IMR-90 (cell line): ENCODE measurements at regions not wholly inside any gene's neighbourhood (a gene's known extent, or its start where the extent isn't known, plus 50 kb on each side); places are given as distances from the start of the nearest gene placed in this dataset.

Experiments
- ATAC-seq: fragments of 200-7000 bp; cut with Tn5 transposase; 2 replicates; pipeline ENCODE4 v1.9.1; 2020; ENCODE audit warnings: low read depth, mild to moderate bottlenecking, moderate library complexity
- BruUV-seq: library from RNA; stranded (reverse); fragments of 400-500 nt; replicated peaks from 2 replicates; lab custom pipeline; 2021; lab: Mats Ljungman, UMichigan
- CTCF ChIA-PET: fragments of 300-600 bp; formaldehyde crosslinking; extraction: SDS; loops from one replicate; lab custom pipeline; 2021; ENCODE audit warnings: antibody characterized with exemption; lab: Yijun Ruan, JAX
- POLR2A ChIA-PET: fragments of 300-600 bp; sonication (Branson Sonifier 250); formaldehyde crosslinking; loops from one replicate; lab custom pipeline; 2022; ENCODE audit warnings: antibody characterized with exemption; ENCODE audit not compliant: unreplicated experiment; lab: Charles Lee
- DNase-seq: peaks from one replicate; pipeline ENCODE4 v3.0.0; 2013
- H2AFZ ChIP-seq: replicated peaks from 2 replicates; pipeline ENCODE3; 2013; ENCODE audit warnings: low read length, mild to moderate bottlenecking; ENCODE audit not compliant: poor library complexity
- H2AK5ac ChIP-seq: 2 replicates; pipeline ENCODE4 v1.6.1; 2013; ENCODE audit warnings: low read depth, low read length, inconsistent platforms
- H2AK9ac ChIP-seq: replicated peaks from 2 replicates; pipeline ENCODE3; 2013; ENCODE audit warnings: mild to moderate bottlenecking, low read depth, low read length, moderate library complexity; ENCODE audit not compliant: poor library complexity
- H2BK120ac ChIP-seq: 2 replicates; pipeline ENCODE4 v1.6.1; 2013; ENCODE audit warnings: low read depth, low read length, inconsistent platforms
- H2BK15ac ChIP-seq: 3 replicates; pipeline ENCODE4 v1.6.1; 2013; ENCODE audit warnings: low read depth, low read length, inconsistent platforms
- H2BK20ac ChIP-seq: 2 replicates; pipeline ENCODE4 v1.6.1; 2013; ENCODE audit warnings: low read depth, mild to moderate bottlenecking, inconsistent platforms, low read length, moderate library complexity
- H2BK5ac ChIP-seq: 2 replicates; pipeline ENCODE4 v1.6.1; 2013; ENCODE audit warnings: mild to moderate bottlenecking, low read depth, low read length, inconsistent platforms; ENCODE audit not compliant: poor library complexity, severe bottlenecking
- H3K14ac ChIP-seq: replicated peaks from 2 replicates; pipeline ENCODE4 v1.6.1; 2013; ENCODE audit warnings: low read depth, low read length, inconsistent platforms
- H3K18ac ChIP-seq: 2 replicates; pipeline ENCODE4 v1.6.1; 2013; ENCODE audit warnings: low read depth, low read length, control low read depth
- H3K23ac ChIP-seq: 2 replicates; pipeline ENCODE4 v1.6.1; 2013; ENCODE audit warnings: low read depth, low read length, inconsistent platforms
- H3K27ac ChIP-seq: 2 replicates; pipeline ENCODE4 v1.5.1; 2013; ENCODE audit warnings: mild to moderate bottlenecking, control low read depth, low read length; ENCODE audit not compliant: insufficient read depth
- H3K27me3 ChIP-seq: 2 replicates; pipeline ENCODE4 v1.6.1; 2013; ENCODE audit warnings: low read length; ENCODE audit not compliant: control insufficient read depth, insufficient read depth
- H3K36me3 ChIP-seq: 2 replicates; pipeline ENCODE4 v1.6.1; 2013; ENCODE audit warnings: low read length, mixed read lengths; ENCODE audit not compliant: control insufficient read depth, insufficient read depth
- H3K4ac ChIP-seq: 2 replicates; pipeline ENCODE4 v1.6.1; 2013; ENCODE audit warnings: low read depth, low read length, inconsistent platforms
- H3K4me1 ChIP-seq: 2 replicates; pipeline ENCODE4 v1.6.1; 2013; ENCODE audit warnings: low read length, mixed read lengths; ENCODE audit not compliant: control insufficient read depth, insufficient read depth
- H3K4me2 ChIP-seq: 2 replicates; pipeline ENCODE4 v1.6.1; 2013; ENCODE audit warnings: low read depth, mild to moderate bottlenecking, control low read depth, low read length, moderate library complexity
- H3K4me3 ChIP-seq: 2 replicates; pipeline ENCODE4 v1.5.1; 2013; ENCODE audit warnings: low read depth, mild to moderate bottlenecking, control low read depth, low read length, moderate library complexity; ENCODE audit not compliant: insufficient read depth
- H3K56ac ChIP-seq: 2 replicates; pipeline ENCODE4 v1.6.1; 2013; ENCODE audit warnings: low read length, inconsistent platforms; ENCODE audit not compliant: insufficient read depth; ENCODE audit errors: extremely low read depth
- H3K79me1 ChIP-seq, 2 experiments: 2 replicates each; pipeline ENCODE4 v1.6.1; 2013; ENCODE audit warnings: low read length in 2 of 2, inconsistent platforms in 1 of 2, low read depth in 1 of 2
- H3K9ac ChIP-seq: 2 replicates; pipeline ENCODE4 v1.6.1; 2013; ENCODE audit warnings: low read depth, low read length, control low read depth
- H3K9me1 ChIP-seq: 2 replicates; pipeline ENCODE4 v1.6.1; 2013; ENCODE audit warnings: low read length, inconsistent platforms; ENCODE audit not compliant: insufficient read depth
- H3K9me3 ChIP-seq: 2 replicates; pipeline ENCODE4 v1.6.1; 2013; ENCODE audit warnings: low read length; ENCODE audit not compliant: control insufficient read depth, insufficient read depth
- H4K20me1 ChIP-seq: 2 replicates; pipeline ENCODE4 v1.6.1; 2013; ENCODE audit warnings: low read length, inconsistent platforms; ENCODE audit not compliant: insufficient read depth
- H4K5ac ChIP-seq: 2 replicates; pipeline ENCODE4 v1.6.1; 2013; ENCODE audit warnings: mild to moderate bottlenecking, low read depth, low read length, control low read depth
- H4K8ac ChIP-seq, 2 experiments: 2 replicates each; pipeline ENCODE4 v1.6.1; 2013; ENCODE audit warnings: low read depth in 2 of 2, low read length in 2 of 2, control low read depth in 1 of 2, inconsistent platforms in 1 of 2
- H4K91ac ChIP-seq: 2 replicates; pipeline ENCODE4 v1.6.1; 2013; ENCODE audit warnings: low read depth, low read length, inconsistent platforms; ENCODE audit not compliant: insufficient read depth
- BHLHE40 ChIP-seq: fragments of 150-350 bp; IDR thresholded peaks from 2 replicates; pipeline ENCODE4 v1.6.1; 2016; ENCODE audit warnings: mild to moderate bottlenecking, low read depth, low read length
- CEBPB ChIP-seq: IDR thresholded peaks from 2 replicates; pipeline ENCODE4 v1.6.1; 2012; ENCODE audit warnings: low read depth, low read length, improper control_type of control experiment
- MAFK ChIP-seq: IDR thresholded peaks from 2 replicates; pipeline ENCODE4 v1.6.1; 2012; ENCODE audit warnings: low read depth, low read length, improper control_type of control experiment
- POLR2A ChIP-seq: IDR thresholded peaks from 2 replicates; pipeline ENCODE4 v1.6.1; 2012; ENCODE audit warnings: mild to moderate bottlenecking, low read depth, low read length
- RFX5 ChIP-seq: IDR thresholded peaks from 2 replicates; pipeline ENCODE4 v1.8.0; 2012; ENCODE audit warnings: low read depth, mild to moderate bottlenecking, low read length, moderate library complexity
- SMC3 ChIP-seq: fragments of 150-350 bp; IDR thresholded peaks from 2 replicates; pipeline ENCODE4 v1.6.1; 2016; ENCODE audit warnings: low read depth, mild to moderate bottlenecking, antibody characterized with exemption, low read length, moderate library complexity
- dilution Hi-C: fragments of 300-500 bp; cut with HindIII; formaldehyde crosslinking; loops from one replicate; pipeline ENCODE4 v1.14.3; 2018; ENCODE audit warnings: low sequenced_read_pairs; ENCODE audit not compliant: unreplicated experiment
- in situ Hi-C: fragments of 300-500 bp; cut with MboI; formaldehyde crosslinking; loops from 3 replicates; pipeline ENCODE4 v1.14.3; 2019; ENCODE audit warnings: low sequenced_read_pairs, inconsistent platforms, mixed read lengths
- intact Hi-C: fragments of 100-400 bp; cut with micrococcal nuclease; formaldehyde crosslinking; loops from 2 replicates; pipeline ENCODE4 v1.10.0; 2022

DNA sequence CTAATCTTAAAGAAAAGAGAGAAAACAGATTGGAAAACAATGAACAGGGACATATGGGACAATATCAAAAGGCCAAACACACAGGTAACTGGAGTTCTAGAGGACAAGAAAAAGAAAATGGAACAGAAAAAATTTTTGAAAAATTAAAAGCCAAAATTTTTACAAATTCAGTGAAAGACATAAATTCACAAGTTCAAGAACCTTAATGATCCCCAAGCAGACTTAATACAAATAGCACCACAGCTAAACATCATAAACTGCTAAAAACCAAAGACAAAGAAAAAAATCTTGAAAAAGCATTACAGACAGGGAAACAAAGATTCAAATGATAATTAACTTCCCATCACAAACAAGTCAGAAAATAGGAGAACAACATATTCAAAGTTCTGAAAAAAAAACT is 338.5 kb upstream of the SLC30A5 start:
- Histone ChIP-seq H2BK15ac (no peak overlapping the region), H3K79me1 (no peaks in the 10 kb centered on the region), H4K20me1 (no peaks in the 10 kb centered on the region), H3K9ac (no peak overlapping the region), H3K56ac (no peak overlapping the region), H3K23ac (no peak overlapping the region), H2BK20ac (no peak overlapping the region), H4K5ac (no peak overlapping the region), H3K27ac (no peak overlapping the region), H3K27me3 (no peaks in the 10 kb centered on the region), H4K8ac (no peak overlapping the region), H3K4me2 (no peak overlapping the region), H4K91ac (no peak overlapping the region), H2BK120ac (no peak overlapping the region), H3K36me3 (no peaks in the 10 kb centered on the region), H3K9me3 (no peaks in the 10 kb centered on the region), H3K18ac (no peak overlapping the region), H2AFZ (no peak overlapping the region), H3K4me3 (no peak overlapping the region), H2AK5ac (no peak overlapping the region), H3K4me1 (no peaks in the 10 kb centered on the region), H3K14ac (no peak overlapping the region), H2AK9ac (no peak overlapping the region), H3K4ac (no peak overlapping the region), H3K9me1 (no peaks in the 10 kb centered on the region), H2BK5ac (no peak overlapping the region)
- POLR2A ChIA-PET: no interaction called here
- TF ChIP-seq BHLHE40 (no peak), SMC3 (no peak), MAFK (no peak), POLR2A (no peak), RFX5 (no peak), CEBPB (no peak)
- ATAC-seq (no peak), DNase-seq (no peak)
- in situ Hi-C loops: no loop called here
- CTCF ChIA-PET: no interaction called here
- dilution Hi-C loops: no loop called here
- BruUV-seq: no TSS peak
- intact Hi-C loops: no loop called here
